Hepatocyte (in vitro differentiated cells): ENCODE measurements at regions not wholly inside any gene's neighbourhood (a gene's known extent, or its start where the extent isn't known, plus 50 kb on each side); places are given as distances from the start of the nearest gene placed in this dataset.

Experiments
- DNase-seq: peaks from one replicate; pipeline ENCODE4 v3.0.0-alpha.2; 2016; ENCODE audit warnings: low spot score
- H2AFZ ChIP-seq: fragments of 200-600 bp; sonication (generic); 2 replicates; pipeline ENCODE4 v1.6.0; 2016; ENCODE audit warnings: antibody characterized with exemption, mild to moderate bottlenecking
- H3K27ac ChIP-seq: fragments of 200-600 bp; sonication (generic); 2 replicates; pipeline ENCODE4 v1.5.1; 2016; ENCODE audit warnings: mild to moderate bottlenecking
- H3K27me3 ChIP-seq: fragments of 200-600 bp; sonication (generic); 2 replicates; pipeline ENCODE4 v1.6.1; 2016
- H3K36me3 ChIP-seq: fragments of 200-600 bp; sonication (generic); replicated peaks from 2 replicates; pipeline ENCODE4 v1.5.1; 2016; ENCODE audit warnings: low read depth; ENCODE audit not compliant: insufficient read depth
- H3K4me1 ChIP-seq: fragments of 200-600 bp; sonication (generic); 2 replicates; pipeline ENCODE4 v1.5.1; 2016; ENCODE audit warnings: mild to moderate bottlenecking, moderate library complexity; ENCODE audit not compliant: insufficient read depth
- H3K4me2 ChIP-seq: fragments of 200-600 bp; sonication (generic); 2 replicates; pipeline ENCODE4 v1.6.0; 2016
- H3K4me3 ChIP-seq: fragments of 200-600 bp; sonication (generic); 2 replicates; pipeline ENCODE4 v1.5.1; 2016; ENCODE audit warnings: mild to moderate bottlenecking
- H3K79me2 ChIP-seq: fragments of 200-600 bp; sonication (generic); 2 replicates; pipeline ENCODE4 v1.6.0; 2017; ENCODE audit warnings: mild to moderate bottlenecking
- H3K9me2 ChIP-seq: fragments of 200-600 bp; sonication (generic); replicated peaks from 2 replicates; pipeline ENCODE4 v1.6.0; 2017; ENCODE audit warnings: mild to moderate bottlenecking; ENCODE audit not compliant: insufficient read depth
- H3K9me3 ChIP-seq: fragments of 200-600 bp; sonication (generic); 2 replicates; pipeline ENCODE4 v1.5.1; 2016; ENCODE audit warnings: low read depth, mild to moderate bottlenecking
- H4K20me1 ChIP-seq: fragments of 200-600 bp; sonication (generic); 2 replicates; pipeline ENCODE4 v1.6.0; 2016; ENCODE audit warnings: mild to moderate bottlenecking; ENCODE audit not compliant: insufficient read depth, poor library complexity, severe bottlenecking
- EZH2 ChIP-seq: fragments of 200-600 bp; sonication (generic); IDR thresholded peaks from 2 replicates; pipeline ENCODE4 v1.6.1; 2016; ENCODE audit warnings: antibody characterized with exemption, mild to moderate bottlenecking, borderline replicate concordance
- EZH2phosphoT487 ChIP-seq: fragments of 200-600 bp; sonication (generic); IDR thresholded peaks from one replicate; pipeline ENCODE4 v1.6.1; 2018; ENCODE audit warnings: antibody characterized with exemption, mild to moderate bottlenecking, low read depth, moderate library complexity; ENCODE audit not compliant: unreplicated experiment, severe bottlenecking
- WGBS: methylation state at CpG from one replicate; pipeline ENCODE4 v1.1.6; 2016; ENCODE audit warnings: low lambda C conversion rate; ENCODE audit errors: missing lambda C conversion rate; 5-methylcytosine and 5-hydroxymethylcytosine counted together
- TF ChIP-seq, protein P1 (sequence below): fragments of 200-600 bp; sonication (generic); IDR thresholded peaks from 2 replicates; pipeline ENCODE4 v1.5.1; 2016; ENCODE audit warnings: antibody characterized with exemption, mild to moderate bottlenecking; ENCODE audit not compliant: poor library complexity

DNA sequence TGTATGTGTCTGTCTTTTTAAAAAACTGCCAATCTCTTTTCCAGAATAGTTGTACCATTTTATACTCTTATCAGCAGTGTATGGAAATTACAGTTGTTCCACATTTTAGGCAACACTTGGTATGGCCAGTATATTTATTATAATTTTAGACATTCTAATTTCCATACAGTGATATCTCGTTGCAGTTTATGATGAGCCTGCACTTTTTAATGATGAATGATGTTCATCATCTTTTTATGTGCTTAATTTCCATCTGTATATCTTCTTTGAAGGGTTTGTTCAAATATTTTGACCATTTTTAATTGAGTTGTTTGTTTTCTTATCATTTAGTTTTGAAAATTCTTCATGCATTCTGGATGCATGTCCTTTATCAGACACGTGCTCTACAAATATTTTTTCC is 57.0 kb upstream of the UBE2E2 start:
- Histone ChIP-seq H3K4me2 (no peak overlapping the region), H4K20me1 (no peaks in the 10 kb centered on the region), H3K9me3 (no peaks in the 10 kb centered on the region), H3K27ac (no peak overlapping the region), H3K79me2 (no peaks in the 10 kb centered on the region), H3K4me3 (no peak overlapping the region), H3K4me1 (no peaks in the 10 kb centered on the region), H3K9me2 (no peaks in the 10 kb centered on the region), H2AFZ (no peak overlapping the region), H3K27me3 (no peaks in the 10 kb centered on the region), H3K36me3 (no peaks in the 10 kb centered on the region)
- 88% methylated on average over 2 of the region's 2 CpGs for WGBS
- TF ChIP-seq, protein P1, sequence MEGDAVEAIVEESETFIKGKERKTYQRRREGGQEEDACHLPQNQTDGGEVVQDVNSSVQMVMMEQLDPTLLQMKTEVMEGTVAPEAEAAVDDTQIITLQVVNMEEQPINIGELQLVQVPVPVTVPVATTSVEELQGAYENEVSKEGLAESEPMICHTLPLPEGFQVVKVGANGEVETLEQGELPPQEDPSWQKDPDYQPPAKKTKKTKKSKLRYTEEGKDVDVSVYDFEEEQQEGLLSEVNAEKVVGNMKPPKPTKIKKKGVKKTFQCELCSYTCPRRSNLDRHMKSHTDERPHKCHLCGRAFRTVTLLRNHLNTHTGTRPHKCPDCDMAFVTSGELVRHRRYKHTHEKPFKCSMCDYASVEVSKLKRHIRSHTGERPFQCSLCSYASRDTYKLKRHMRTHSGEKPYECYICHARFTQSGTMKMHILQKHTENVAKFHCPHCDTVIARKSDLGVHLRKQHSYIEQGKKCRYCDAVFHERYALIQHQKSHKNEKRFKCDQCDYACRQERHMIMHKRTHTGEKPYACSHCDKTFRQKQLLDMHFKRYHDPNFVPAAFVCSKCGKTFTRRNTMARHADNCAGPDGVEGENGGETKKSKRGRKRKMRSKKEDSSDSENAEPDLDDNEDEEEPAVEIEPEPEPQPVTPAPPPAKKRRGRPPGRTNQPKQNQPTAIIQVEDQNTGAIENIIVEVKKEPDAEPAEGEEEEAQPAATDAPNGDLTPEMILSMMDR, result no peak
- no peak for TF ChIP-seq EZH2
- TF ChIP-seq EZH2phosphoT487, result no peak
- DNase-seq, result no peak

DNA sequence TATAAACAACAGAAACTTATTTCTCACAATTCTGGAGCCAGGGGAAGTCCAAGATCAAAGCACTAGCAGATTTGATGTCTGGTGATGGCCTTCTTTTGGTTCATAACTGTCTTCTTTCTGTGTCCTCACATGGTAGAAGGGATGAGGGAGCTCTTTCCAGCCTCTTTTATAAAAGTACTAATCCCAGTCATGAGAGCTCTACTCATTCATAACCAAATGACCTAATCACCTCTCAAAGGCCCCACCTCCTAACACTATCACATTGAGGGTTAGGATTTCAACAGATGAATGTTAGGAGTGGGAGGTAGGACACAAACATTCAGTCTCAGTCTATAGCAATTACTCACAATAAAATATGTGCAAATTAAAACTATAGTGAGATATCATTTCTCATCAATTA is 50.1 kb upstream of the UBE2E2 start:
- Histone ChIP-seq H3K4me1 (no peaks in the 10 kb centered on the region), H3K4me3 (no peak overlapping the region), H3K4me2 (no peak overlapping the region), H3K9me2 (no peaks in the 10 kb centered on the region), H3K9me3 (no peaks in the 10 kb centered on the region), H3K79me2 (no peaks in the 10 kb centered on the region), H3K36me3 (no peaks in the 10 kb centered on the region), H2AFZ (no peak overlapping the region), H4K20me1 (no peaks in the 10 kb centered on the region), H3K27me3 (no peaks in the 10 kb centered on the region), H3K27ac (no peak overlapping the region)
- DNase-seq, result no peak
- TF ChIP-seq EZH2, result no peak
- TF ChIP-seq, protein P1, result no peak
- no peak for TF ChIP-seq EZH2phosphoT487
